DOHH2 (cell line): ENCODE measurements at regions not wholly inside any gene's neighbourhood (a gene's known extent, or its start where the extent isn't known, plus 50 kb on each side); places are given as distances from the start of the nearest gene placed in this dataset.

Experiments used
- H3F3A ChIP-seq: fragments of 200-600 bp; sonication (generic), shearing (Covaris generic); 2 replicates; pipeline ENCODE4 v1.6.0; 2016; ENCODE audit warnings: antibody characterized with exemption, mild to moderate bottlenecking; ENCODE audit not compliant: control insufficient read depth, insufficient read depth
- H3K27ac ChIP-seq: fragments of 200-600 bp; sonication (generic); 2 replicates; pipeline ENCODE4 v1.5.1; 2014; ENCODE audit warnings: low read depth, mild to moderate bottlenecking, low read length, moderate library complexity
- H3K27me3 ChIP-seq: fragments of 200-600 bp; sonication (generic); 2 replicates; pipeline ENCODE4 v1.6.1; 2014; ENCODE audit warnings: mild to moderate bottlenecking, low read length, mixed read lengths; ENCODE audit not compliant: control insufficient read depth
- H3K36me3 ChIP-seq: fragments of 200-600 bp; sonication (generic); 2 replicates; pipeline ENCODE4 v1.6.1; 2014; ENCODE audit warnings: mild to moderate bottlenecking, low read length, moderate library complexity, mixed read lengths; ENCODE audit not compliant: control insufficient read depth
- H3K4me1 ChIP-seq: fragments of 200-600 bp; sonication (generic); 2 replicates; pipeline ENCODE4 v1.6.1; 2014; ENCODE audit warnings: mild to moderate bottlenecking, low read length, mixed read lengths; ENCODE audit not compliant: control insufficient read depth
- H3K4me2 ChIP-seq: fragments of 200-600 bp; sonication (generic); 2 replicates; pipeline ENCODE4 v1.6.0; 2014; ENCODE audit warnings: mild to moderate bottlenecking, low read length, moderate library complexity
- H3K4me3 ChIP-seq: fragments of 200-600 bp; sonication (generic); 2 replicates; pipeline ENCODE4 v1.5.1; 2014; ENCODE audit warnings: mild to moderate bottlenecking, low read length, mixed read lengths
- H3K79me2 ChIP-seq: fragments of 200-600 bp; sonication (generic); 2 replicates; pipeline ENCODE4 v1.6.1; 2014; ENCODE audit warnings: mild to moderate bottlenecking, low read length, mixed read lengths; ENCODE audit not compliant: control insufficient read depth
- H3K9me2 ChIP-seq: fragments of 200-600 bp; sonication (generic); replicated peaks from 2 replicates; pipeline ENCODE4 v1.6.1; 2014; ENCODE audit warnings: mild to moderate bottlenecking, low read length, mixed read lengths; ENCODE audit not compliant: control insufficient read depth
- H3K9me3 ChIP-seq: fragments of 200-600 bp; sonication (generic); 2 replicates; pipeline ENCODE4 v1.6.1; 2014; ENCODE audit warnings: antibody characterized with exemption, low read length, mixed read lengths; ENCODE audit not compliant: control insufficient read depth, insufficient read depth
- H4K20me1 ChIP-seq: fragments of 200-600 bp; sonication (generic); 2 replicates; pipeline ENCODE4 v1.6.0; 2014; ENCODE audit warnings: low read depth, mild to moderate bottlenecking, antibody characterized with exemption, low read length, moderate library complexity; ENCODE audit not compliant: control insufficient read depth, insufficient read depth
- CTCF ChIP-seq: fragments of 200-600 bp; sonication (generic); IDR thresholded peaks from one replicate; pipeline ENCODE4 v1.5.1; 2014; ENCODE audit warnings: antibody characterized with exemption, mild to moderate bottlenecking, low read depth, low read length; ENCODE audit not compliant: poor library complexity, severe bottlenecking
- EZH2phosphoT487 ChIP-seq: fragments of 200-600 bp; sonication (generic); IDR thresholded peaks from 2 replicates; pipeline ENCODE4 v1.6.1; 2017; ENCODE audit warnings: borderline replicate concordance, mild to moderate bottlenecking, antibody characterized with exemption, low read length, moderate library complexity, mixed read lengths

- Histone ChIP-seq H3F3A (no peaks in the 10 kb centered on the region), H3K4me2 (no peak overlapping the region), H3K4me1 (no peaks in the 10 kb centered on the region), H3K9me3 (no peaks in the 10 kb centered on the region), H3K9me2 (no peaks in the 10 kb centered on the region), H3K27me3 (no peaks in the 10 kb centered on the region), H4K20me1 (no peaks in the 10 kb centered on the region), H3K36me3 (no peaks in the 10 kb centered on the region), H3K79me2 (no peaks in the 10 kb centered on the region), H3K4me3 (no peak overlapping the region), H3K27ac (no peak overlapping the region)
- TF ChIP-seq EZH2phosphoT487 (no peak), CTCF (no peak)
Measured at GRCh38 chr6:62974452-62974851, 236.8 kb upstream of the FKBP1C start.

GRCh38 chr6:62976566-62976965 is 234.7 kb upstream of the FKBP1C start:
- no peaks in the 10 kb centered on the region for H3K4me1 ChIP-seq
- no peak overlapping the region for H3K4me3 ChIP-seq
- H3K4me2 ChIP-seq: no peak overlapping the region
- H3K27ac ChIP-seq: no peak overlapping the region
- no peaks in the 10 kb centered on the region for H3F3A ChIP-seq
- no peak for TF ChIP-seq EZH2phosphoT487
- TF ChIP-seq CTCF: no peak
- no peaks in the 10 kb centered on the region for H4K20me1 ChIP-seq
- H3K27me3 ChIP-seq: no peaks in the 10 kb centered on the region
- no peaks in the 10 kb centered on the region for H3K9me2 ChIP-seq
- no peaks in the 10 kb centered on the region for H3K79me2 ChIP-seq
- H3K9me3 ChIP-seq: no peaks in the 10 kb centered on the region
- H3K36me3 ChIP-seq: no peaks in the 10 kb centered on the region

GRCh38 chr6:62978920-62979319 is 232.3 kb upstream of the FKBP1C start:
- Histone ChIP-seq H3K27ac (no peak overlapping the region), H3F3A (no peaks in the 10 kb centered on the region), H4K20me1 (no peaks in the 10 kb centered on the region), H3K27me3 (no peaks in the 10 kb centered on the region), H3K4me3 (no peak overlapping the region), H3K9me2 (no peaks in the 10 kb centered on the region), H3K4me2 (no peak overlapping the region), H3K4me1 (no peaks in the 10 kb centered on the region), H3K9me3 (no peaks in the 10 kb centered on the region), H3K79me2 (no peaks in the 10 kb centered on the region), H3K36me3 (no peaks in the 10 kb centered on the region)
- TF ChIP-seq EZH2phosphoT487 (no peak), CTCF (no peak)

- no peaks in the 10 kb centered on the region for H3F3A ChIP-seq
- TF ChIP-seq CTCF: no peak
- no peak overlapping the region for H3K4me3 ChIP-seq
- no peaks in the 10 kb centered on the region for H3K9me2 ChIP-seq
- H3K9me3 ChIP-seq: no peaks in the 10 kb centered on the region
- no peak overlapping the region for H3K27ac ChIP-seq
- H4K20me1 ChIP-seq: no peaks in the 10 kb centered on the region
- no peaks in the 10 kb centered on the region for H3K4me1 ChIP-seq
- H3K4me2 ChIP-seq: no peak overlapping the region
- no peaks in the 10 kb centered on the region for H3K36me3 ChIP-seq
- no peaks in the 10 kb centered on the region for H3K27me3 ChIP-seq
- H3K79me2 ChIP-seq: no peaks in the 10 kb centered on the region
Measured at GRCh38 chr6:62980093-62980492, 231.2 kb upstream of the FKBP1C start.
